ENCODE measurements at regions not wholly inside any gene's neighbourhood (a gene's known extent, or its start where the extent isn't known, plus 50 kb on each side); places are given as distances from the start of the nearest gene placed in this dataset.
"Not testable (repeated sequence)": the region's sequence is repeated elsewhere in the genome, so short reads cannot be mapped to it uniquely, and the experiment has no call there.

- H3K4me1 ChIP-seq; ATAC-seq; H3K36me3 ChIP-seq; H3K9me3 ChIP-seq; H3K4me3 ChIP-seq; H3K27me3 ChIP-seq; H3K27ac ChIP-seq; intact Hi-C loops (cut with DNase I); DNase-seq: not testable (repeated sequence)
These were observed 54.0 kb downstream of the ZCCHC13 start for GRCh38 chrX:74358013-74358412.

GRCh38 chrX:74363914-74364313 lies 57.4 kb upstream of the SLC16A2 start:
- no peaks in the 10 kb centered on the region for H3K4me1 ChIP-seq
- ATAC-seq (no peak), DNase-seq (no peak)
- no peak for TF ChIP-seq CTCF (IDR thresholded peaks at IDR 0.05)
- no peaks in the 10 kb centered on the region for H3K36me3 ChIP-seq
- H3K9me3 ChIP-seq = no peaks in the 10 kb centered on the region
- H3K4me3 ChIP-seq = no peak overlapping the region
- H3K27me3 ChIP-seq = no peaks in the 10 kb centered on the region
- intact Hi-C loops (cut with DNase I) = no loop called here
- H3K27ac ChIP-seq = no peak overlapping the region

- Histone ChIP-seq H3K27ac (peak overlapping the region; percentile 3), H3K4me1 (no peaks in the 10 kb centered on the region), H3K4me3 (no peak overlapping the region), H3K9me3 (no peaks in the 10 kb centered on the region), H3K27me3 (no peaks in the 10 kb centered on the region), H3K36me3 (no peaks in the 10 kb centered on the region)
- no peak for TF ChIP-seq CTCF (IDR thresholded peaks at IDR 0.05)
- ATAC-seq (peak; percentile 66), DNase-seq (no peak)
- intact Hi-C loops (cut with DNase I) = no loop called here
These were observed 51.6 kb upstream of the SLC16A2 start for GRCh38 chrX:74369666-74370065.

- H3K4me1 ChIP-seq = no peaks in the 10 kb centered on the region
- TF ChIP-seq CTCF (IDR thresholded peaks at IDR 0.05) = no peak
- peak; percentile 76 for ATAC-seq
- intact Hi-C loops (cut with DNase I) = no loop called here
- no peaks in the 10 kb centered on the region for H3K27me3 ChIP-seq
- H3K36me3 ChIP-seq = no peaks in the 10 kb centered on the region
- DNase-seq = no peak
- H3K9me3 ChIP-seq = no peaks in the 10 kb centered on the region
- H3K27ac ChIP-seq = peak overlapping the region; percentile 3
- H3K4me3 ChIP-seq = no peak overlapping the region
These were observed 50.8 kb upstream of the SLC16A2 start for GRCh38 chrX:74370487-74370886.

- Histone ChIP-seq H3K27me3 (no peaks in the 10 kb centered on the region), H3K27ac (no peak overlapping the region), H3K4me1 (no peaks in the 10 kb centered on the region), H3K4me3 (no peak overlapping the region), H3K9me3 (no peaks in the 10 kb centered on the region), H3K36me3 (no peaks in the 10 kb centered on the region)
- DNase-seq (no peak), ATAC-seq (no peak)
- no peak for TF ChIP-seq CTCF (IDR thresholded peaks at IDR 0.05)
- intact Hi-C loops (cut with DNase I) = no loop called here
These were observed 49.7 kb upstream of the SLC16A2 start for GRCh38 chrX:74371425-74372222.
